Testis (tissue), 2 donors: ENCODE measurements at regions not wholly inside any gene's neighbourhood (a gene's known extent, or its start where the extent isn't known, plus 50 kb on each side); places are given as distances from the start of the nearest gene placed in this dataset.

ENCODE experiments used
- DNase-seq: peaks from one replicate; pipeline ENCODE4 v3.0.0-alpha.2; 2019
- H3K27ac ChIP-seq, 2 donors: fragments of 200-600 bp; sonication (generic); one replicate each; pipeline ENCODE4 v1.5.1; 2019
- H3K27me3 ChIP-seq: fragments of 200-600 bp; sonication (generic); one replicate; pipeline ENCODE4 v1.5.1; 2019
- H3K36me3 ChIP-seq: fragments of 200-600 bp; sonication (generic); one replicate; pipeline ENCODE4 v1.5.1; 2017; ENCODE audit warnings: low read depth; ENCODE audit errors: missing control alignments
- H3K4me1 ChIP-seq: fragments of 200-600 bp; sonication (generic); one replicate; pipeline ENCODE4 v1.5.1; 2019
- H3K4me3 ChIP-seq, 2 donors: fragments of 200-600 bp; sonication (generic); one replicate each; pipeline ENCODE4 v1.5.1; 2017 to 2019
- H3K9me3 ChIP-seq: fragments of 200-600 bp; sonication (generic); one replicate; pipeline ENCODE4 v1.5.1; 2017
- CTCF ChIP-seq, 3 experiments: fragments of 450-650 bp in 2 of 3; fragments of 200-600 bp in 1 of 3; sonication (generic) in 1 of 3; IDR thresholded peaks; one replicate each; pipeline ENCODE4 v1.5.1; 2016 to 2019; ENCODE audit warnings: antibody characterized with exemption in 3 of 3, mild to moderate bottlenecking in 2 of 3, moderate library complexity in 1 of 3
- POLR2A ChIP-seq: fragments of 450-650 bp; IDR thresholded peaks from one replicate; pipeline ENCODE4 v1.6.1; 2017; ENCODE audit warnings: antibody characterized with exemption, mild to moderate bottlenecking, moderate library complexity
- WGBS, 2 donors: methylation state at CpG; one replicate each; pipeline ENCODE4 v1.1.5; 2018; 5-methylcytosine and 5-hydroxymethylcytosine counted together
- intact Hi-C: fragments of 100-400 bp; cut with DNase I; formaldehyde crosslinking; loops from one replicate; pipeline ENCODE4 v1.15.1; 2023; ENCODE audit warnings: low total_unique reads

DNA sequence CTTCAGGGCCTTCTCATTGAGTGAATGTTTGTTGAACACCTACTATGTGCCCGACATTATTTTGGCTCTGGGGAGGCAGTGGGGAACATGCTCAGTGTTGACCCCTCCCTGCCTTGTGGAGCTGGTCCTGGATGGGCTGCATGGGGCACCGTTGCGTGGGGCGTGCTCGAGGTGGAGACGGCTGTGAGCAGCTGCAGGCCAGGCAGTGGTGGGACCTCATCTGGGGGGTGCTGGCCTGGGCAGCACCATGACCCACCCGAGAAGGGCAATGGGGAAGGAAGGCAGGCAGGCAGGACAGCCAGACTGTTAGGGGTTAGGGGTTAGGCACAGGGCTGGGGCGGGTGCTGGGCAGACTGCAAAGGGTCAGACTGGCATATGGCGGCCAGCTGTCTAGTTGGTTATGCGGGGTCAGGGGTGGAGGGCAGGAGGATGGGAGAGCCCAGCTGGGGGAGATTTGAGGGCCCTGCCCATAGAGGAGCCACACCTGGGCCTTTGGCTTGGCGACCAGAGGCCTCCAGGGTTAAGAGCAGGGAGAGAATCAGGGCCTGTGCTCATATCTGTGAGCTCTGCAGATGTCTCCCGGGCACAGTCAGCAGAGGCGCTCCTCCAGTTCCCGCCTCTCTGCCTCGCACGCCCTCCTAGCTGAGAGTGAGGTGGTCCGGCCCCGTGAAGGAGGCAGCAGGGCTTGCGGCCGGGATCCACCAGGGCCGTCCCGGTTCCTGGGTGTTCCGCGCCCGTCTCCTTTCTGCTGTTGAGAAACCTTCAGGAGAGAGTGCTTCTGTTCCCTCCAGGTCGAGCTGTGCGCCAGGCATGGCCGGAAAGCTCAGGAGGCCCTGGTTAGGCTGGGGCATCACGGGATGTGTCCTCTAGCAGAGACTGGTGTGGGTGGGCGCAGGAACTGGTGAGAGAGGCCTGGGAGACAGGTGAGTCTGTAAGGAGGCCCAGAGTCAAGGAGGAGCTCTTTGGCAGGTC is 73.3 kb downstream of the RGS12 start:
- Histone ChIP-seq H3K4me3 (no peak overlapping the region), H3K4me1 (peaks cover 7% of the 10 kb centered on the region), H3K27ac (no peak overlapping the region), H3K36me3 (no peaks in the 10 kb centered on the region), H3K27me3 (no peaks in the 10 kb centered on the region), H3K9me3 (no peaks in the 10 kb centered on the region)
- 87 to 94% methylated on average over 19 to 30 of the region's 30 CpGs for WGBS, 2 donors
- DNase-seq = no peak
- intact Hi-C loops = no loop called here
- no peak for TF ChIP-seq POLR2A
- TF ChIP-seq CTCF (IDR thresholded peaks at IDR 0.05) = no peak

DNA sequence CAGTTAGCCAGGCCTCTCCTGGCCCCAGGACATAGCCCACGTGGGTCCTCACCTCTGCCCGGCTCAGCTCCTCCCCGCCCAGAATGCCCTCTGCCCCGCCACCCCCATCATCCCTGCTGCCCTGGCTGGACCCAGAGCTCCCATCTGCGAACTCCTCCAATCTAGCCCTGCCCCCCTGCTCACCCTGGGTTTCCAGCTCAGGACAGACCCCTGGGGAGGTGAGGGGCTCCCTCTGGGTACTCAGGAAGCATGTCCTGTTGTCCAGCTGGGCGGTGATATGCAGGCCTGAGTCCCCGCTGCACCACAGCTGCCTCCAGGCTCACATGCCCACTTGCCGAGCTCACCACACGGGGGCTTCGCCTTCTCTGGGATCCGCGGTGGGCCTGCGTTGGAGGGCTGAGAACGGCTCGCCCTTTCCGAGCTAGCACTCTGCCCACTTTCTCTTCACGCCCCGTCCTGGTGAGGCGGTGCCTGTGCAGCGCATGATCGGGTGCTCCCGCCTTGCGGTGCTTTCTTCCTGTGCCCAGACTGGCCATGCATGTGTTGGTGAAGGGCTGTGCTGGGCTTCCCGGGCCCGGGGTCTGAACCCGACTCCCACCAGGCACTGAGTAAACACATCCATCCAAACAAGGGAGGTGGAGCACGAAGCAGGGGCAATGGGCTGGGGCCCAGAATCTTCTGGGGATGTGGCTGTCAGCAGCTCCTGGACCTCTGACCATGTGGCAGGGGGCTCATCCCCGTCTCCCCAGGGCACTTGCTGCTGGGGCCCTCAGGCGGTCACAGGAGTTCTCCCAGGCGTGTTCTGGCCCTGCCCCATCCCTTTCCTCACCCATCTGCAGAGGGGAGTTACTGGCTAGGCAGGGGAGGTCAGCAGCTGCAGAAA is 74.3 kb downstream of the RGS12 start:
- Histone ChIP-seq H3K4me1 (peaks cover 7% of the 10 kb centered on the region), H3K9me3 (no peaks in the 10 kb centered on the region), H3K36me3 (no peaks in the 10 kb centered on the region), H3K4me3 (no peak overlapping the region), H3K27me3 (no peaks in the 10 kb centered on the region), H3K27ac (no peak overlapping the region)
- DNase-seq = no peak
- 92 to 95% methylated on average over 20 to 30 of the region's 30 CpGs for WGBS, 2 donors
- intact Hi-C loops = no loop called here
- TF ChIP-seq CTCF (IDR thresholded peaks at IDR 0.05) = no peak
- no peak for TF ChIP-seq POLR2A

DNA sequence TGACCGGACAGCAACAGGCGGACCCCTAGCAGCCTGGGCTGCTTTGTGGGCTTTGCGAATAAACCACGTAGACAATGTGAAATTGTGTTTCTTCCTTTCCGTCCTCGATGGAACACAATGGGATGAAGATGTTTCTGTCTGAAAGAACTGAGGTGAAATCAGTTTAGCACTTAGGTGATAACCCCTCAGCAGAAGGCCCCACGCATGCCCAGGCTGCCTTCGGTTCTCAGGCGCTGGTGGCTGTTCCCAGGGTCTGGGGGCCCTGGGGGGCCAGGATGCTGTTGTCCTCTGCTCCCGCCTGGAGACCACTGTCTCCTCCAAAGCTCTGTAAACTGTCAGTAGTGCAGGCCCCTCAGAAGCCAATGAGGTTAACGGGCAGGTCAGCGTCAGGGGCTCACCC is 73.9 kb upstream of the HGFAC start:
- Histone ChIP-seq H3K27ac (no peak overlapping the region), H3K4me3 (no peak overlapping the region), H3K4me1 (peaks cover 7% of the 10 kb centered on the region), H3K27me3 (no peaks in the 10 kb centered on the region), H3K36me3 (no peaks in the 10 kb centered on the region), H3K9me3 (no peaks in the 10 kb centered on the region)
- WGBS, 2 donors = 92 to 97% methylated on average over 12 of the region's 12 CpGs
- TF ChIP-seq POLR2A (no peak), CTCF (IDR thresholded peaks at IDR 0.05) (no peak)
- intact Hi-C loops = no loop called here
- no peak for DNase-seq

- TF ChIP-seq CTCF (IDR thresholded peaks at IDR 0.05) (no peak), POLR2A (no peak)
- Histone ChIP-seq H3K4me3 (no peak overlapping the region), H3K27me3 (no peaks in the 10 kb centered on the region), H3K36me3 (no peaks in the 10 kb centered on the region), H3K4me1 (peaks cover 7% of the 10 kb centered on the region), H3K9me3 (no peaks in the 10 kb centered on the region), H3K27ac (no peak overlapping the region)
- intact Hi-C loops = no loop called here
- WGBS, 2 donors = 87 to 90% methylated on average over 2 to 4 of the region's 4 CpGs
- DNase-seq = no peak
Measured at GRCh38 chr4:3368334-3368733, 73.4 kb upstream of the HGFAC start.
